NCI-H1694 treated with DMSO at 0.1 percent for 48 hours (cell line): ENCODE measurements at regions not wholly inside any gene's neighbourhood (a gene's known extent, or its start where the extent isn't known, plus 50 kb on each side); places are given as distances from the start of the nearest gene placed in this dataset.

Experiments
- DNase-seq: peaks from one replicate; lab custom pipeline; 2025; lab: John Stamatoyannopoulos, UW

DNA sequence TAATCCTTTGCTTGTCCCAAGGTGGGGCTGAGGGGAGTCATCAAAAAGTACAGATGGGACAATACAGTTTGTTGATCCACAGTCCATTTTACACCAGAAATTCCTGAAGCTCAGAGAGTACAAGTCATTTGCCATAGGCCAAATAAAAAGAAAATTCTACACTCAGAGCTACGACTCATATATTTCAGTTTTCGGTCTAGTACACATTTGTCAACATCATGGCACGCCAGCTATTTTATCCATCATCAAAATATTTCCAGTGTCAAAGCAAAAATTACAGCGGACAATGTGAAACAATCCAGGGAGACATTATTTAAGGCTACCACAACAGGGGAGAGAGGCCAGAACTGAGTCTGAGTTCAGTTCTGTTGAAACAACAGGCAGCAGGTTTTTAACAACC lies 587.5 kb upstream of the DSEL start:
- DNase-seq = no peak

DNA sequence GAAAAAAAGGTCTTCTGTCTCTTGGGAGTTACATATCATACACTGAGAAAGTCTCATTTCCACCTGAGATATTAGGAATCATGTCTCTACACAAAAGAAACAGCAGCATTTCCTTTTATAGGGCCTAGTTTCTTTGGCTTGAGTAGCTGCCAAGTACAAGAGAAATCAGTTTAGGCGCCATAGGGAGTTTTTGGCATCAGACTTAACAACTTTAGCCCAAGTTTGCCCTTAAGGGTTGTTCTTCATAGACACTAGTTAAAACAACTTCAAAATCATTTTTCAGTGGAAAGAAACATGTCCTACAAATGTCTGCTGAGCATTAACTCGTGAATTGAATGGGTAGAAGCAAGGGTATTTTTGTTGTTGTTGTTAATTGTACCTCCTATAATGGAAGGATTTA lies 587.0 kb upstream of the DSEL start:
- no peak for DNase-seq

DNA sequence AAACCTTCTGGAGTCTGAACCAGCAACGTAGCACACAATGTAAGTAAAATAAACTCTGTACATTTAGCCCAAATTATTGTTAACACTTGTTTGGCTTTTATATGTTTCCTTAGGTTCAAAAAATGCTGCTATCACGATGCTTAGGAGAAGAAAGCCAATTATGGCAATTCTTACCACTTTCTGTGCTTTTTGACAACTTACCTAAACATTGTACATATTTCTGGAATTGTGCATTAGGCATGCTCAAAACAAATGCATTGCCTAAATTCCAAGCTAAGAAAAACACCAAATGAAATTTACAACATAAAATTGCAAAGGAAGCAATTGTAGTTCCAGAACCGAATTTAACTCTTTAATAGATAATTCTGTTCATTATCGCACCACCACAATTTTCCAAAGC lies 585.6 kb upstream of the DSEL start:
- DNase-seq = no peak

DNA sequence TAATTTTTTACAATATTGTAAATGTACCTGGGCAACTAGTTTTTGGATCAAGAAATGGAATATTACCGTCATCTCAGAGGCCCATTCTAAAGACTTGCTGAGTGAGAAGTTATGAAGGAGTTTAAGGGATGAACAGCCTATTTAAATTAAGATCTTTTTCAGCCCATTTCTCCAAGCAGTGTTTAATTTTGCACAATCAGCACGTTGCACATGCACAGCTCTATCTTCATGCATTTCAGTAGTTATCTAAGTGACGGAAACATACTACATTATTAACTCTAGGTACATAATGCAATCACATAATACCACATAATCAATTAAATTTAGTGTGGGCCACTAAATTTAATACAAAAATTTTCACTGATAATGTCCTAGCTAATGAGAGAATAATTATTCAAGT lies 582.1 kb upstream of the DSEL start:
- no peak for DNase-seq

DNA sequence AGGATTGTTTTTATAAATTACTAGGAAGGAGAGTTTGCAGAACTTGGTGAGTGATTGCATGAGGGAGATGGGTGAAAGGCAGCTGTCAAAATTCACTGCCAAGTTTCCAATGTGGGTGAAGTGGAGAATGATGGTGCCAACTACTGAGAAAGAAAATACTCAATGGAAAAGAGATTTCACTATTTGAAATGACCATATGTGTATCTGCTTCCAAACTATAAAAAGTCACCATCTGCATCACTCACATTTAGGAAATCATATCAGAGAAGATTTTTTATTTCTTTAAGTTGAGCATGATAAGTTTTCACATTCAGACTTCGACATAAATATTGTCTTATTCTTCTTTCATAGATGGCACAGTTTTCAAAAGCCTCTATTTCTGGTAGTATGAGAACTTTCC lies 570.0 kb upstream of the DSEL start:
- no peak for DNase-seq

DNA sequence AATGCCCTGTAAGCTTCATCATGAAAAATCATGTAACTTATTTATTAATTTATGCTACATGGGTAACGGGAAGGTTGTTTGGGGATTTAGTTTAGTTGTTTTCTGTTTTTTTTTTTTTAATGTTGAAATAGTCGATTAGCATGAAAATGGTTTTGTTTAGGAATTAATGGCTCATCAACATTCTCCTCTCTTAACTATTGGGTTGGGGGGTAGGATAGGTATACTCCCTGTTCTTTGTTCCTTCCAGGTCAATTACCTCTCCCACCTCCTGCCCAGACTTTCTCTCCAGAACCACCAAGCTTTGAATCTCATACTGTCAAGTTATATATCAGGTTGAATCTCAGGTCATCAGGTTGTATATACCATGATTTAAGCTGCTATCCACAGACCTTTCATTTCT lies 568.7 kb upstream of the DSEL start:
- no peak for DNase-seq

DNA sequence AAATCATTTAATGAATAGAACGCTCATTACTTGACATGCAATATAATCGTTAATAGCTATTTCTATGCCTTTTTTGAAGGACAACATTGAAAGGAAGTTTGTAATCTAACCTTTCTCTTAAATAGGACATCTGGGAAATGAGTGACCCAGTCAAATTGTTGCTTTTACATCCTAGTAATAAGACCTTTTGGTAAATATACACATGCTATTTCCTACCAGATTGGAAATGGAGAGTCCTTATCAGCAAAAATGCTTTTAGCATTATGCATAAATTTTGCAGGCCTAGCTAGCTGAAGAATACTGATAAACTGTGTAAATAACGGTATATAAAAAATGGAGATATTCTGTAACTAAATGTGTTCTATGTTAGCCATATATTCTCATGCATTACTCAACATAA lies 567.3 kb upstream of the DSEL start:
- DNase-seq = no peak

DNA sequence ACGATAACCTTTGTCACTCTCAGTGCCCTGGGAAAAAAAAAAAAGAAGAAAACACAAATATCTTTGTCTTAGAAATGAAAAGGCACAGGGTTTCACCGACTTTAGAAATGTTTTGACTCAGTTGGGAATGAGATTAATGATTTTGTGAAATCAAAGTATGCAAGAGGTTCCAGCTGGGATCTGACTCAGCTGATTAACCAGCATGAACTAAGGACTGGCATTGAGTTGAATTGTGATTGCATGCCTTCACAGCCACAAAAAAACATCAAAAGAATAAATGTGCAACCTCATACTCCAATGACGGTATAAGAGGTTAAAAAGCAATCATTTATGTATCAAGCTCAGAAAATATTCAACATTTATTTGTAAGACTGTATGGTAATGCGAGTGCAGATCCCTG lies 566.6 kb upstream of the DSEL start:
- no peak for DNase-seq

DNA sequence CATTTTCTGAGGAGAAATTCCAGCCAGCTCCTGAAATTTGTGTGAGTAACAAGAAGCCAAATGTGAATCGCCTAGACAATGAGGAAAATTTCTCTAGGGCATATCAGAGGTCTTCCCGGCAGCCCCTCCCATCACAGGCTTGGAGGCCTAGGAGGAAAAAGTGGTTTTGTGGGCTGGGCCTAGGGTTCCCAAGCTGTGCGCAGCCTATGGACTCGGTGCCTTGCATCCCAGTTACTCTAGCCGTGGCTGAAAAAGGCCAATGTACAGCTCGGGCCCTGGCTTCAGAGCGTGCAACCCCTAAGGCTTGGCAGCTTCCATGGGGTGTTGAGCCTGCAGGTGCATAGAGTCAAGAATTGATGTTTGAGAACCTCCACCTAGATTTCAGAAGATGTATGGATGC lies 556.2 kb upstream of the DSEL start:
- no peak for DNase-seq

DNA sequence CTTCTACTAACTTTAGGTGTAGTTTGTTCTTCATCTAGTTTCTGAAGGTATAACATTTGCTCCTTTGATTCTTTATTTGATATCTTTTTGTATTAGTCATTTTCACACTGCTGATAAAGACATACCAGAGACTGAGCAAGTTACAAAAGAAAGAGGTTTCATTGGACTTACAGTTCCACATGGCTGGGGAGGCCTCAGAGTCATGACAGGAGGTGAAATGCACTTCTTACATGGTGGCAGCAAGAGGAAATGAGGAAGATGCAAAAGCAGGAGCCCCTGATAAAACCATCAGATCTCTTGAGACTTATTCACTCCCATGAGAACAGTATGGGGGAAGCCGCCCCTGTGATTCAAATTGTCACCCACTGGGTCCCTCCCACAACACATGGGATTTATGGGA lies 544.4 kb upstream of the DSEL start:
- no peak for DNase-seq

DNA sequence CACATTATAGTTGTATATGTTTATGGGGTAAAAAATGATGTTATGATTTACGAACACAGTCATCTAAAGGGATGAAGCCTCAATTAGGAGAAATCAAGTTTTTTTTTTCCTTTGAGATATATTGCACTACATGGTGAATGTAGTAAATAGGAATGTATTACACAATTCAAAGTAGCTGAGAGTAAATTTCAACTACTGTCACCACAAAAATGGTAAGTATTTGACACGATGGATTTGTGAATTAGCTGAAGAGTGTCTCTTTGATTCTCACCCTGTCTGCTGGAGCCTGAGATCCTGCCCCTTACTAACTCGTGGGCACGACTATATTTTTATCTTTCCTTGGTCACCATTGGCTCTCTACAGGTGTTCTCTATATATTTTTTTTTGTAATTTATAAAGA lies 540.4 kb upstream of the DSEL start:
- no peak for DNase-seq

DNA sequence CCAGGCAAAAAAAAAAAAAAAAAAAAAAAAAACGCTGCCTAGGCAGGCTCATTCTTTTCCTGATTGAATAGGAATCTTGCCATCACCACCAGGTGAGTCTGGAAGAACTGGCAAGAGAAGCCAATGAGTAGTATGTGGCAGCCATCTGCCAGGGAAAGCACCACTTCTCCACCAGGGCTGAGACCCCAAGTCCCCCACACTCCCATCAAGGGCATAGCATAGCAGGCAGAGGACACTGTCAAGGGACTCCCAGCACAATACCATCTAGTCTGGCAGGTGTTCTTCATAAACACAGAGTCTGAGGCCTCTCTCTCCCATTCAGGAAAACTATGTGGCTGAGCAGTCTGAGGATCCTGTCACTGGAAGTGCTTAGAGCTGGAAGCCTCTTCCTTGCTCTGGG lies 538.1 kb upstream of the DSEL start:
- DNase-seq = no peak

DNA sequence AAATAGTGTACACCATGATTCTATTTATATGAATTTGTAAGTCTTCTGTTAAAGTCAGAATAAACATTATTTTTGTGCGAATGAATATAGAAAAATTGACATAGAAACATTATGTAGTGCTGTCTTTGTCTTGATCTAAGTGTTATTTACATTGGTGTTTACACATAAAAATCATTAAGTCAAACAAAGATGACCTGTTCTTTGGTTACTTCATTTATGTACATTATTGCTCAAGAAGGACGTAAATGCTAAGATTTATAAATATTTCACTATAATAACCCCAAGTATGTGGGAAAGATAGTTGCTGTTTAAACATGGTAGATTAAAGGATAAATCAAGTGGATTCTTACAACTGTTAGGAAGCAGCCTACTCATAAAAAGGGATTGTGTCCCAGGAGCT lies 536.8 kb upstream of the DSEL start:
- DNase-seq = no peak

DNA sequence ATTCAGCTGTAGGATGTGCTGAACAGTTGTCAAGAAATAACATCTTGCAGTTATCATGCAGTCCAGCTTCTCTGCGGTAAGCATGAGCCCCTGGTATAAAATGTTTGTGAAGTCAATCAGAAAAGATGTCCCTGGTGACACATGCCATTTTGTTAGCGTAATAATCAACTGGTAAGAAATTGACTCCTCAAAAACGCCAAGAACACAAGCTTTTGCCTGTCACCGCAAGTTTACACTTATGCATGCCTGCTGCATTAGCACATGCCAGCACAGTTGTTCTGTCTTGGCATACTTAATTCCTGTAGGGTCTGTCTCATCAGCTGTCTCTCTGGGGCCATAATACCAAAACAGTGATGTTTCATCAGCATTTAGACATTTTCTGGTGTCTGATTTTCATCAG lies 524.8 kb upstream of the DSEL start:
- DNase-seq = no peak

DNA sequence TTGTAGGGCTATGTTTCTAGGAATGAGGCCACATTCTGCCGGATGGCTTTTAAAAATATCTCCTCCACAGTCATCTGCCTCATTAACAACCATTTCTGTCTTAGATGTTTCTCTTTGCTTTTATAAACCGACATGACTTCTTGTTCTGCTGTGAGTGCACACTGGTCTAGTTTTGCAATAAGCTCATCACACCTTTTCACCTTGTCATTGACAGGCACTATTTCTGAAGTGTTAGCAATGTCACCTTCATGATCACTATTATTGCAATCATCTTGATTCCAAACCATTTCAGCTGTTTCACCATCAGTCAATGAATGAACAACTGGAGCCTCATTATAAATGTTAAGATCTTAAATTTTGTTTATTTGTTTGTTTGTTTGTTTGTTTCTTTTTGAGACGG lies 523.7 kb upstream of the DSEL start:
- DNase-seq = no peak

DNA sequence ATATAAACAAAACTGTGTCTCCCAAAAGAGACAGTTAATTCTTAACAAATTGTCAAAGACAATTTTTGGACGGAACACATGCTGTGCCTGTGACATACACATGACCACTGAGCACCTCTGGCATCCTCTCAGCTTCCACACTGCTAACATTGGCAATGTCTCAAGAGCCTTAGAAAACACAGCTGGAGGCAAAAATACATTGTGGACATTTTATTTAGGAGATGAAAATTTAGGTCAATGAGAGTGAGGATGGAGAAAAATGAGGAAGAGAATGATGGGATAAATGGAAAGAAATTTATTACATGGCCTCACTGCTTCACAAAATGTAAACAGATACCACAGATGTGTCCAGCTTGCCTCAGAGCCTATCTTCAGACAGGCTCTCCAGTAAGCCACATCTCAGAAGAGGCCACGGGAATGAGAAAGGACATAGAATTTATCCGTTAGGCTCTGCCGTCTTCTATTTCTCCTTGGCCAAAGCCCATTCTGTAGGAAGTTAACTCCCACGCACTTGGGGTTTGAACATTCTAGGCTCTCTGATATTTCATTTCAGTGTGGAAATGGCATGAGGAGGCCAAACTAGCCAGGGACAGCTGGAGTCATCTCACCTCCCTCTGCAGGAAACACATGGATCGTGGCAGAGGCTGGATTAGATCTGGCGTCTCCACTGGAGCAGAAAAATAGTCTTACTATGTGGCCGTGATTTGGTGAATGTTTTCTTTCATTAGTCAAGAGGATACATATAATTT lies 519.4 kb upstream of the DSEL start:
- no peak for DNase-seq

DNA sequence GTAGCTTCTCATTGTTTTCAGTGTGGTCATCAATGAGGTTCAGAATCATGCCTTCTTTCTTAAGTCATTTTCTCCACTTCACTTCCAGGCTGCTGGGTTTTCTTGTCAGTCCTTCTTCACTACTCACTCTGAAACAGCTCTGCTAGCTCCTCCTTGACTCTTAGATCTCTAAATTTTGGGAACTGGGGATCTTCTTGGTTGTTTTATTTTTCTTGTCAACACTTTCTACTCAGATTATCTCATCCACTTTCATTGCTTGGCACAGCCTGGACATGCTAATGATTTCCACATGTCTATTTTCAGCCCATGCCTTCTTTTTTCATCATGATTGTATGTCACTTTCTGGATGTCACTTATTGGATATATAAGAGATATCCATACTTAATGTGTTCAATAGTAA lies 517.8 kb upstream of the DSEL start:
- no peak for DNase-seq

DNA sequence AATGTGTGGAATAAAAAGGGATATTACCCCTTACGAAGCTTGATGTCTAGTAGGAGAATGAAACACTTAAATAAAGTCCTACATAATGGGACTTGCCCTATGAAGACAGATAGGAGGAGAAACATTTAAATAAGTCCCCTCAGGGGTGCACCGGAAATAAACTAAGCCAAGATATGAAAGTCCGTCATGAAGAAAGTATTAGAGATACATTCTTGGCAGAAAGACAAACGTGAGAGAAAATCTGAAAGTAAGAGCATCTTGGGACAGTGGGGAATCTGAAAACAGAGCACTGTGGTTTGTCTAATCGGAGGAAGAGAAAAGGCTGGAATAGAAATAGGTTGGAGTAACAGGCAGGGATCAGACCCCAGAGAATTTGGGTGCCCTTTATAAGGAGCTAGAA lies 516.9 kb upstream of the DSEL start:
- no peak for DNase-seq

DNA sequence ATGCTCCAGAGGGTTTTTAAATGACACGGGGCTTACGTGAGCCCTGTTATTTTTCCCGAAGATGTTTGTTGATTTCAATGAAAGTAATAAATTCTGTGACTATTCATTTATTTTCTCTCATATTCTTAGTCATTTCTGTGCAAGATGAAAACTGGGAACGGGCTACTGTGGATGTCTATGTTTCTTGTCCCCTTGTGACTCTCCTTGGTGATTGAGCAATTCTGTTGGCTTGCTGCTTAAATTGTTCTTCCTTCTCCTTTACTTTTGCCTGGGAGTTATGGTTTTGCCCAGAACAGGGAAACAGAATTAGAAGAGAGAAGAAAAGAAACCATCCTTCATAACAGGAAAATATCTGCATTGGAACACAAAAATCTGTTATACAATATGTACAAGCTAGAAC lies 508.2 kb upstream of the DSEL start:
- DNase-seq = no peak

DNA sequence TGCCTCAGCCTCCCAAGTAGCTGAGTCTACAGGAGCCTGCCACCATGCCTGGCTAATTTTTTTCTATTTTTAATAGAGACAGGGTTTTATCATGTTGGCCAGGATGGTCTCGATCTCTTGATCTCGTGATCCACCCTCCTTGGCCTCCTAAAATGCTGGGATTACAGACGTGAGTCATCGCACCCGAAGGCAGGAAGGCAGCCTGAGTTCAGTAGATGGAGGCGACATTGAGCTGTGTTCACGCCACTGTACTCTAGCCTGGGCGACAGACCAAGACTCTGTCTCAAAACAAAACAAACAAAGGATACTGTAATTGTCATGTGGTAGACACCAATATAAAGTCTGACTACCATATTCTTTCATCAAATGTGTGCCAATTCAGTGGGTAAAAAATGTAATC lies 500.9 kb upstream of the DSEL start:
- DNase-seq = no peak

DNA sequence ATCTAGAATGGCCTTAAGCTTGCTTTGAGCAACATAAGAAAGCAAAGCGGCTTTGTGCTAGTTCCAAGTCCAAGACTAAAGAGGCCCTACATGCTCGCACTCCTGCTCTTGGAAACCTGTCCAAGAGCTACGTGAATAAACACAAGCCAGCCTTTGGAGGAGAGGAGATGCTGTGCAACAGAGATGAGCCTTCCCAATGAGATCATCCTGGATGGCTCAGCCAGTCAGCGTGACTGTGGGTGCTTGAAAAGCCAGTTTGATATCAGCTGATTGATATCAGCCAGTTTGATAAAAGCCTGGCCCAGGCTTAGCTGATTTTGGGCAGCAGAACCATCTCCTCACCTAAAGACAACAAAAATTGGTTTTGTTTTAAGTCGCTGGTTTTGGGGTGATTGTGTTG lies 481.0 kb upstream of the DSEL start:
- no peak for DNase-seq

DNA sequence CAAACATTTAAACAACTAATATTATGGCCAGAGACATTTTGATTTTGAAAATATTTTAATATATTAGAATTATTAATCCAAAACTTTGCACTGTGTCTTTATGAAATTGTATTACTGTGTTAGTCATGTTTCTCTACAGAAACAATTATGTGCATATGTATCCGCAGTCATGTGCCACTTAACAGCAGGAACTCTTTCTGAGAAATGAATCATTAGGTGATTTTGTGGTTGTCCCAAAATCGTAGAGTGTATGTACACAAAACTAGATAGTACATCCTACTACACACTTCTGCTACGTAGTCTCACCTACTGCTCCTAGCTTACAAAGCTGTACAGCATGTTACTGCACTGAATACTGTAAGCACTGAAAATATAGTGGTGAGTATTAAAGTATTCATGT lies 479.2 kb upstream of the DSEL start:
- DNase-seq = no peak

DNA sequence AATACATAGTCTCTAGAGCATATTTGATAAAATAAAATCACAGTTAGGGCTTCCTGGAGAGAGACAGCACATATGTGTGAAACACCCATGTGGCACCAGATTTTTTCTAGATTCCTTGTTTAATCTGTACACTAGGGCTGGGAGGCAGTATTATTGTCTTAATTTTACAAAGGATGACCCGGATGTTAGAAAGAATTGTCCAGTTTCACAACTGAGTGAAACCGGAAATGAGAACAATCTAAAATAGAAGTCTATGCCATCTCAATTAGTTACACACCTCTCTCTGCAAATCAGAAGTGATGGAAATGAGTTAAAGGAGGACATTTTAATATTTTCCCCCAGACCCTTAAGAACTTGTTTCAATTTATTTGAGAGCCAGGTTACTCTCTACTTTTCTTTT lies 463.7 kb upstream of the DSEL start:
- DNase-seq = no peak

DNA sequence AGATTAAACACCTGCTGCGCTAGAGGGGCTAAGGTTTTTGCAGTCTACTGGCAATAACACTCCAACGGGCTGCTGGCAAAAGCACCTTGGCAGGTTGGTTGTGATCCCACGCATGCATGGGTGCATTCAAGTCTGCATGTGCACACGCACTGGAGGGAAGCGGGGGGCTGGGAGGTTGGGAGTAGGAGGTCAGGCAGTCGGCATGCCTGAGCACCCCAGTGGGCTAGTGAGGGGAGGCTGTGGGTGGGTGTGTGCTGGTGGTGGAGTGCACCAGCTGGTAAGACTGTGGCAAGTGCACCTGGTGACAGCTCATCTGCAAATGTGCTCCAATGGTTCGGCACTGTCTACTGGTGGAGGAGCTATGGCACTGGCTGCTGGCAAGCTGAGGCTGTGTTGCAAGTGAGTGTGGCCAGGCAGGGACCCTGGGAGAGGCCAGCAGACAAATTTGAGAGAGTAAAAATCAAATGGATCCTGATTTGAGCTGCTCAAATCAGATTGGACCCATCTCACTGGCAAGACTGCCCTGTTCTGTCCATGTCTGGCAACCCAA lies 460.6 kb upstream of the DSEL start:
- DNase-seq = no peak

DNA sequence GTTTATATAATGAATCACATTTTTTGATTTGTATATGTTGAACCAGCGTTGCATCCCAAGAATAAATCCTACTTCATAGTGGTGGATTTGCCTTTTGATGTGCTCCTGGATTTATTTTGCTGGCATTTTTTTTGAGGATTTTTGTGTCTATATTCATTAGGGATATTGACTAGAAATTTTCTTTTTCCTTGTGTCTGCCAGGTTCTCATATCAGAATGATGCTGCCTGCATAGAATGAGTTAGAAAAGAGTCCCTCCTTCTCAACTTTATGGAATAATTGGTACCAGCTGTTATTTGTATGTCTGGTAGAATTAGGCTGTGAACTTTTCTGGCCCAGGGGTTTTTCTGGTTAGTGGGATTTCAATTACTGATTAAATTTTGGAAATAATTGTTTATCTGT lies 457.4 kb upstream of the DSEL start:
- no peak for DNase-seq
